Coronary artery (tissue), 2 donors: ENCODE measurements at regions not wholly inside any gene's neighbourhood (a gene's known extent, or its start where the extent isn't known, plus 50 kb on each side); places are given as distances from the start of the nearest gene placed in this dataset.

Source experiments
- DNase-seq: peaks from one replicate; pipeline ENCODE4 v3.0.0-alpha.2; 2017; ENCODE audit warnings: low spot score
- H3K27ac ChIP-seq, 2 donors: fragments of 200-600 bp; sonication (generic); one replicate each; pipeline ENCODE4 v1.5.1; 2016 to 2019
- H3K4me3 ChIP-seq: fragments of 200-600 bp; sonication (generic); 2 replicates; pipeline ENCODE4 v1.5.1; 2016; ENCODE audit warnings: mild to moderate bottlenecking, moderate library complexity
- CTCF ChIP-seq: fragments of 200-600 bp; sonication (generic); IDR thresholded peaks from one replicate; pipeline ENCODE4 v1.5.1; 2019; ENCODE audit warnings: antibody characterized with exemption

DNA sequence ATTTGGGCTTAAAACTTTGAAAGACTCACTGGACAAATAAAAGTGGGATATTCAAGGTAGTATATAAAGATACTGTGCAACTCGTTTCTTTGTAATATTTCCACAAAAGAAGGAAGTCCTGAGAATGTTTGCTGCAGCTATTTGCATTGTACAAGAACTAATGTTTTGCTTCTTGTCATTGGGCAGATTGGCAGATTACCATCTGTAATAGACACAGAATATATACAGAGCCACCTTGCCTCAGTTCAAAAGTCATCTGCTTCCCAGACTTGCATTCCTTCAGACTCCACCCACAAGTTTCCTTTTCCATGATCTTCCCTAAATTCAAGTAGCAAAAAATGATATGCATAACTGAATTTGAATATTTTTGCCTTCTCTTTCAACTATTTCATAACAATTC lies 145.1 kb downstream of the EFNB2 start:
- no peak for TF ChIP-seq CTCF
- no peak overlapping the region for H3K4me3 ChIP-seq
- no peak for DNase-seq
- H3K27ac ChIP-seq = no peak overlapping the region

DNA sequence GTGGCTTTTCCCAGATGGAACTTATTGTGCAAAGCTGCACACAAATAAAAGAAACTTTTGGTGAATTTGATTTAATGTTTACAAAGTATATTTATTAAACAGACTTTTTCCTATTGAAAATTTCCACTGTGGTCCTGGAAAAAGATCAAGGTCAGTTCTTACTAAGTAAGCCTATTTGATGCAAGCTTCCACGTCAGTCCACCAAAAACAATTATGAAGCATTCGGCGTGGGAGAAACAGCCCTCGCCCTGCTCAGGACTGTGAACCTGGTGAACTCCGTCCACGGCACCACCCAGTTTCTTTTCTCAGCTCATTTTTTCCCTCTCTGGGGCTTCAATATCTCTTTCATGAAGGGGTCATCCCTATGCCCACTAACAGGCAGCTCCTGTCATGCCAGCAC lies 149.8 kb downstream of the EFNB2 start:
- Histone ChIP-seq H3K4me3 (no peak overlapping the region), H3K27ac (no peak overlapping the region)
- no peak for TF ChIP-seq CTCF
- DNase-seq = no peak

GRCh38 chr13:106384516-106384915 lies 150.9 kb downstream of the EFNB2 start:
- no peak for TF ChIP-seq CTCF
- H3K4me3 ChIP-seq = no peak overlapping the region
- no peak overlapping the region for H3K27ac ChIP-seq
- no peak for DNase-seq

- no peak for TF ChIP-seq CTCF
- Histone ChIP-seq H3K4me3 (no peak overlapping the region), H3K27ac (no peak overlapping the region)
- DNase-seq = no peak
Measured at GRCh38 chr13:106383791-106384190, 151.7 kb downstream of the EFNB2 start.

GRCh38 chr13:106382534-106382933 lies 152.9 kb downstream of the EFNB2 start:
- TF ChIP-seq CTCF = no peak
- DNase-seq = no peak
- Histone ChIP-seq H3K4me3 (no peak overlapping the region), H3K27ac (no peak overlapping the region)

GRCh38 chr13:106381091-106381490 lies 154.4 kb downstream of the EFNB2 start:
- DNase-seq = no peak
- Histone ChIP-seq H3K27ac (no peak overlapping the region), H3K4me3 (no peak overlapping the region)
- TF ChIP-seq CTCF = no peak

- no peak for DNase-seq
- no peak overlapping the region for H3K4me3 ChIP-seq
- no peak for TF ChIP-seq CTCF
- H3K27ac ChIP-seq = no peak overlapping the region
Measured at GRCh38 chr13:106377931-106378662, 157.4 kb downstream of the EFNB2 start.
